Stimulated activated CD4-positive, alpha-beta T cell treated with anti-CD3 and anti-CD28 coated beads, Interleukin-15, amount 100 ng/mL, for 24 hours (primary cell): ENCODE measurements at regions not wholly inside any gene's neighbourhood (a gene's known extent, or its start where the extent isn't known, plus 50 kb on each side); places are given as distances from the start of the nearest gene placed in this dataset.
"Not testable (repeated sequence)": the region's sequence is repeated elsewhere in the genome, so short reads cannot be mapped to it uniquely, and the experiment has no call there.

Source experiments
- DNase-seq: peaks from one replicate; pipeline ENCODE4 v3.0.0-alpha.2; 2020

DNA sequence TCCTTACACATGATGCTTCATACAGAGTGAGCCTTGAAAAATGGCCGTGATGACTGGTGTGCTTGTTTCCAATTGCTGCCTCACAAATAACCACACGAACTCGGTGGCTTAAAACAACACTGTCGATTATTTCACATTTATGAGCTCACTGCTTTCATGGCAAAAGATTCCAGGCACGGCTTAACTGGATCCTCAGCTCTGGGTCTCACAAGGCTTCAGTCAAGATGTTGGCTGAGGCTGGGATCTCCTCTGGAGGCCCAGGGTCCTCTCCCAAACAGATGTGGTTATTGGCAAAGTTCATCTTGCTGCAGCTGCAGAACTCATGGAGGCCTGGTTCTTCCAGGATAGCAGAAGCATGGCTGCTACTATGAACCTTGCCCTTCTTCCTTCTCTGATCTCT lies 144.6 kb downstream of the TFAP2C start:
- no peak for DNase-seq

DNA sequence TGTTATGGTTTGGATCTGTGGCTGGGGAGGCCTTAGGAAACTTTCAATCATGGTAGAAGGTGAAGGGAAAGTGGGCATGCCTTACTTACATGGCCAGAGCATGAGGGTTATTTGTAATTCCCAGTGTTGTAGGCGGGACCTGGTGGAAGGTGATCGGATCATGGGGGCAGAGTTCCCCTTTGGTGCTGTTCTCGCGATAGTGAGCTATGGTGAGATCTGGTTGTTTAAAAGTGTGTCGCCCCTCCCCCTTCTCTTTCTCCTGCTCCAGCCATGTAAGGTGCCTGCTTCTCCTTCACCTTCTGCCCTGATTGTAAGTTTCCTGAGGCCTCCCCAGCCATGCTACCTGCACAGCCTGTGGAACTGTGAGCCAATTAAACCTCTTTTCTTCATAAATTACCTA lies 145.8 kb downstream of the TFAP2C start:
- DNase-seq: no peak

DNA sequence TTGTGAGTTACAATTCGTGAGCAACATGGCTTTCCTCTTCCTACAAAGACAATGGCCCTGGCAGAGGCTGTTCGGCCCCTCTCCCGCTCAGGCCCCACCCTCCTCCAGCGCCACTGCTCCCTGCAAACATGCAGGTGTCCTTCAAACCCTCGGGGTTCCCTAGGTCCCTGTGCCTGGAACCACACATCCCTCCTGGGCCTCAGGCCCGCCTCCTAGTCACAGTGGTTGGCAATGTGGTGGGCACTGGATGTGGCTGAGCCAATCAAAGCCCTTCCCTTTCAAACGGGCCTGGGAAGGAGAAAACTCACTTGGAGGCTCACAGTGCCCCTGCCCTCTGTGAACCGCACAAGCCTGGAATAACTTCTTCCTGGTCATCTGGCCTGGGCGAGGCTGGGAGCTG lies 147.2 kb downstream of the TFAP2C start:
- no peak for DNase-seq

DNA sequence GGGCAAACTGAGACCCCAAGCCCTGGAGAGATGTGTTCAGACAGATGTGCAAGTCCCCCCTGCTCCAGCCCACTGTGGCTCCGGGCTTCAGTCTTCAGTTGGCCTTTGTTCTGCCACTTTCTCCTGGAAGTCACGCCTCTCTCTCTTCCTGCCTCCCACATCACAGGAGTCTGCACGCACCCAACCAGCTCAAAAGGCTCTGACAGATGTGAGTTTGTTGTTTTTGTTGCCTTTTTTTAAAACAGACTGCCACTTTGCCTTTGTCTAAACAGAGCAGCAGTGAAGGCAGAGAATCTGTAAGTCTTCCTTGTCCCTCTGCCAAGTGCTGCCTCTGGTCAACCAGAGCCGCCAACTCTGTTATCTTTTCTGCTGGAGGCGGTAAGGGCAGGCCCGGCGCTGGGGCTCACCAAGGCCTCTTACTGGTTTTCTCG lies 149.7 kb downstream of the TFAP2C start:
- DNase-seq: no peak

DNA sequence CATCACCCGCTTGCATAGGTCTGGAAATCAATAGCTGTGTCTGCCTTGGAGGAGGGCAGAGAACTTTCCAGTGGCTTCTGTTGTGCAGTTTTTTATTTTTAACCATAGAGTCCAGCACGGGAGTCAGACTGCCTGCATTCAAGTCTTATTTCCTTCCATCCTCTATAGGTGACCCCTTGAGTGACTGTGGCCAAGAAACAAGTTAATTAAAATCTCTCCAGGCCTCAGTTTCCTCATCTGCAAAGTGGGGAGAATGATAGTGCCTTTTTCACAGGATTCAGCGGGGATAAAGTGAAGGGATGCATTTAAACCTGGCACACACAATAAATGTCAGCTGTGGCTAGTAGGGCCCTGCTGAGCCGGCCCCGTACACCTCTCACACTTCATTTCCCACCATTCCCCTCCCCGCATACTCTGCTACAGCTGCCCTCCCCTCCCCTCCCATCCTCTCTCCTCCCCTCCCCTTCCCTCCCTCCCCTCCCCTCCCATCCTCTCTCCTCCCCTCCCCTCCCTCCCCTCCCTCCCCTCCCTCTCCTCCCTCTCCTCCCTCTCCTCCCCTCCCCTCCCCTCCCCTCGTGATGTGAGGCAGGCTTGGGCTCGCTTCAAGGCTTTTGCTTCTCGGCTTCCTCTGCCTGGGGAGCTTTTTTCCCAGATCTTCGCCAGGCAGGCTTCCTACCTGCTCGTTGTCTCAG lies 150.5 kb downstream of the TFAP2C start:
- no peak for DNase-seq

DNA sequence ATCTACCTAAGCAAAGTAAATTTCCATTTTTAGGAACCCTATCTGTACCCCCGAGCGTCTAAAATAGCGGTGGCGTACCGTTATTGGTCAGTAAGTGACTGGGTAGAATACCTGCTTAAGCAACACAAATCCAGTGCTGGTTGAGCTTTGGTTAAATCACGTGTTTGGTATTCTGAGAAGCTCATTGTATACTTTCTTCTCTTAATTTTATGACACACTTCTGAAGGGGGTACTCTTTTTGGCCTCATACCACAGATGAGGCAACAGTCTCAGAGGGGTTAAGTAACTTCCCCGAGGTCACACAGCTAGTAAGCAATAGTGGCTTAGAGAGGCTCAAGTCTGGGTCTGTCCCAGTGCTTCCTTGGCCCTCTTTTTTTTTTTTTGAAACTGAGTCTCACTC lies 151.2 kb downstream of the TFAP2C start:
- DNase-seq: no peak

DNA sequence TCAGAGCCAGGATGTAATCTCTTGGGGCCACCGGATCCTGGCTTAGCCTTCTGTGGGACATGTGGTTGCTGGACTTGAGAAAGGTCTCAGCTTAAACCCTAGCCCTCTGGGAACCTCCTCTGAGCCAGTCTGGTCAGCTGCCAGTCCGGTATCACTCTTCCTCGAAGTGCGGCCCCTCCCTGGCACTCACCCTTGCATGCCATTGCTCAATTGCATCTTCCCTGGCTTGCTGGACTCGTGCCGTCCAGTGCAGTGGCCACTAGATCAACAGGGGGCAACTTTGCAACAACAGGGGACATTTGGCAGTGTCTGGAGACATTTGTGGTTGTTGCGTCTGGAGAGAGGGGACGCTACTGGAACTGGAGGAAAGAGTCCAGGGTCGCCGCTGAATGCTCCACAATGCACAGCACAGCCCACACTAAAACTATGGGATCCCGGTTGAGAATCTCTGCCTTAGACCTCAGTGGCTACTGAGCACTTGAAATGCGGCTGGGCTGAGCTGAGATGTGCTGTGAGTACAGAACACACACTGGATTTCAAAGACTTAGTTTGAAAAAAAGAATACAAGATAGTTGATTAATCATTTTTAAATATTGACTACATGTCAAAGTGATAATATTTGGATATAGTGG lies 152.1 kb downstream of the TFAP2C start:
- no peak for DNase-seq

DNA sequence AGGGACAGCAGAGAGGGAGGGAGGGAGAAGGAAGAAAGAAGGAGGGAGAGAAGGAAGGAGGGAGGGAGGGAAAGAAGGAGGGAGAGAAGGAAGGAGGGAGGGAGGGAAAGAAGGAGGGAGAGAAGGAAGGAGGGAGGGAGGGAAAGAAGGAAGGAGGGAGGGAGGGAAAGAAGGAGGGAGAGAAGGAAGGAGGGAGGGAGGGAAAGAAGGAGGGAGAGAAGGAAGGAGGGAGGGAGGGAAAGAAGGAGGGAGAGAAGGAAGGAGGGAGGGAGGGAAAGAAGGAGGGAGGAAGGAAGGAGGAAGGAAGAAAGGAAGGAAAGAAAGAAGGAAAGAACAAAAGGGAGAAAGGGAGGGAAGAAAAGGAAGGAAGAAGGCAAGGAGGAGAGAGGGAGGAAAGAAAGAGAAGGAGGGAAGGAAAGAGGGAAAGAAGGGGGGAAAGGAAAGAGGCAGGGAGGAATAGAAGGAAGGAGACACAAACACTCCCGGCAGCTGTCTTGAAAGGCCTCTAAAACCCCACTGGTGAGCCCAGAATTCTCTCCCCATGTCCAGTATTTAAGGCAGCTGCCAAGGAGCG lies 153.0 kb downstream of the TFAP2C start:
- DNase-seq: not testable (repeated sequence)

DNA sequence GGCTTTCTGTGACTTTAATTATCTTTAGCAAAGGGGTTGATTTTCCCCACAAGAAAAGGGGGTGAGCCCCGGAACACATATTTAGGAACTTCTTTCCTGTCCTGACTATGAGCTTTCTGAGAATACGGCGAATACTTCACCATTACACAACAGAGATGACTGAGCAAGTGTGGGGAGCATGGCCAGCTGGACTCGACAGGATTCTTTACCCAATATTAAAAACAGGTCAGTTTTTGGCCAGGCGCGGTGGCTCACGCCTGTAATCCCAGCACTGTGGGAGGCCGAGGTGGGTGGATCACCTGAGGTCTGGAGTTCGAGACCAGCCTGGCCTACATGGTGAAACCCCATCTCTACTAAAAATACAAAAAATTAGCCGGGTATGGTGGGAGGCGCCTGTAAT lies 153.7 kb downstream of the TFAP2C start:
- not testable (repeated sequence) for DNase-seq

DNA sequence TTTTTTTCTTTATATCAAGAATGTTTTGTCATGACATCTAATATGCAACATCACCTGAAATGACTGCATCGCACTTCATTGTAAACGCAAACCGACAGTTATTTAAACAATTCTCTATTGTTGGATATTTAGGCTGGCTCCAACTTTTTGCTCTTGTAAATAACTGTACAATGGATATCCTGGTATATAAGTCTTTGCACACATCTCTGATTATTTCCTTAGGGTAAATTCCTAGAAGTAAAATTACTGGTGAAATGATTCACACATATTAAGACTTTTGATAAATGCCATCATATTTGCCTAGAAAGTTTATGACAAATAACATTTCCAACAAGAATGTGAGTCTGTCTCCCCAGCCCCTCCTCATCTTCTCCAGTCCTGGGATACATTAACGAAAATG lies 154.7 kb downstream of the TFAP2C start:
- DNase-seq: no peak

DNA sequence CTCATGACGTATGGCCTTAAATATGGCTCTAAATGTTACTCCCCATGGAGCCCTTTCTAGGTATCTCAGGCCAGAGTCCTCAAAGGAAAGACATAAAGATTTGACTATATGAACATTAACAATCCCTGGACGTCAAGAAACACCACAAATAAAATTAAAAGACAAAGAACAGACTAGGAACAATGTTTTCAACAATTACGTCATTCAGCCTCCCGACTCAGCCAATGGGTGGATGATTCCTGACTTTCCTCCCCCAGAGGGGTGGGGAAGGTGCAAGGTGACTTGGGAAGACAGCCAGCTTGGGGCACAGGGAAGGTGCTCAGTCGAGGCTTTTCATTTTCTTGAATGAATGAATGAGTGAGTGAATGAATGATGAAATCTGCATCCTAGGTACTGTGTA lies 157.4 kb downstream of the TFAP2C start:
- no peak for DNase-seq

DNA sequence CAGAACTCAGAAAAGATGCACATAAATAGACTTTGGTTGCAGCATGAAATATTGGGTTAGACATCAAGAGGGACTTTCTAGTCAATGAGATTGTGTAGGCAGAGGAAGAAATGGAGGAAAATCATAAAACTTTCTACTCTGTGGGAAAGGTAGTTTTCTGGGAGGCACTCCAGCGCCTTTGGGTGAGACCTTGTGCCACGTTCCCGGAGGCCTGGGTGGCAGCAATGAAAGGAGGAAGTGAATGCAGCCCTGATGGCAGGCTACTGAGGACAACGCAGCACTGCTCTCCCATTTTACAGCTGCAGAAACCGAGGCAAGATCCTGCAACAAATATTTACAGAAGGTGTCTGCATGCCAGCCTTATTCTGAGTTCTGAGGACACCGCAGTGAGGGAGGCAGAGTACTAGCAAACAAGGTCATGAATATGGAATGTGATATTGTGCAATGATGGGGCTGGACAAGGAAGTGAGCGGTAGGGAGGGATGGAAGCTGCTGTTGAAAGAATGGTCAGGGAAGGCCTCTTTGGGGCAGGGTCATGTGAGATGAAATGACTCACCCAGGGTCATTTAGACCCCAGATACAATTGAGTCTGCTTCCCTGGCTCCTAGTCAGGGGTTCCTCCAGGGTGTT lies 159.1 kb downstream of the TFAP2C start:
- DNase-seq: no peak

DNA sequence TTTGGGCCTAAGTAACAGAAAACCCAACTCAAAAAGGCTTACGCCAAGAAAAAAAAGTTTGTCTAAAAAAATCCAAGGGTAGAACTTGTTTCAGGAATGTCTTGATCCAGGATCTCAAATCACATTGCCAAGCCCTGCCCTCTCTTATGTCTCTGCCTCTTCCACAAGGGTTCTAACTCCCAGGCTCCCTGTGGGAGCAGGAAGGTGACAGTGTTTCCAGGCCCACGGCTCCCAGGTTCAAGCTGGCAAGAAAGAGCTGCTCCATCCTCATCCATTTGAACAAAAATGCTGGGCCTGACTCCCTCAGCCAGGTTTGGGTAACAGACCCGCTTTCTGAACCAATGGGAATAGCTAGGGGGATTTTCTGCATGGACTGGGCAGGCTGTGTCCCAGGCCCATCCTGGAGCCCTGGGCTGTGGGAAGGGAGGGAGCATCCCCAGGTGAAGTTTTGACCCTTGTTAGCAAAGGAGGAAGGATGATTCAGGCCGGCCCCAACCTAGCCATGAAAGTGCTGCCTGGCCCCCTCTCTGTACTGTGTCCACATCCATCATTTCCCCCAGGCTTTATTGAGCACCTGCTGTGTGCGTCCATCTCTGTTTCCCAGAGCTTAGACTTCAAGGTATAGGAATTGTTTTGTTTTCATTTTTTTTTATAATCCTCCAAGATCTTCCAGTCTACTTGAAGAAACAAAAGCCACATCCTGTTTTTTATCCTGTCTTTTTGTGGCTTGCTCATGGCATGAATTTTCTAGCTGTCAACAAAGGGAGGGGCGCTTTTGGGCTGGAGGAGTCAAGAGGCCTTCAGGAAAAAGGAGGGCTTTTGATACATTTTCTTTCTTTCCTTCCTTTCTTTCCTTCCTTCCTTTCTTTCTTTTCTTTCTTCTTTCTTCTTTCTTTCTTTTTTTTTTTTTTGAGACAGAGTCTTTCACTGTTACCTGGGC lies 159.8 kb downstream of the TFAP2C start:
- no peak for DNase-seq

DNA sequence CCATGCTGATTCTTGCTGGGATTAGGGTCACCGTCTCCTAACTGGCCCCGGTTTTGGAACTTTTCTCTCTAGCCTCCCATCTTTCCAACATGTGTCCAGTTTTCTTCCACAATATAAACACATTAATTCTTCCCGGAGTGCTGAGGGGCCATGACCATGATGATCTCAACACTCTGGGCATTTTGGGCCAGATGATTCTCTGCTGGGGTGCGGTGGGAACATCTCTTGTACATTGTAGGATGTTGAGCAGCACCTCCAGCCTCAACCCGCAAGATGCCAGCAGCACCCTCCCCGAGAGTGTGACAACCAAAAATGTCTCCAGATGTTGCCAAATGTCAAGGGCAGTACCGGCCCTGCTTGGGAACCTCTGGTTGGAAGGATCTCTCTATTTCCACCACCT lies 164.8 kb downstream of the TFAP2C start:
- DNase-seq: no peak

DNA sequence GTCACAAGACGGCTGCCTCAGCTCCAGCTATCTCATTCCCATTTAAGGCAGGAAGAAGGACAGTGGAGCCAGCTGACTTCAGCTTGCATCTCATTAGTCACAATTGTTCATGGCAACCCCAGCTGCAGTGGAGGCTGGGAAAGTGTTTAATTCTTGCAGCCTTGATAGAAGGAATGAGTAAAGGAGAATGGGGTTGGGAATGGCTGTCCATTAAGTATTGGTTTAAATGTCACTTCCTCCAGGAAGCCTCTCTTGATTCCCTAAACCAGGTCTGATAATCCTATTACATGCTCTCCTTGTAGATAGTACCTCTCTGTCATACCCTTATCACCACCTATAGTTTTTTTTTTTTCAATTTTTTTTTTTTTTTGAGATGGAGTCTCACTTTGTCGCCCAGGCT lies 166.4 kb downstream of the TFAP2C start:
- no peak for DNase-seq

DNA sequence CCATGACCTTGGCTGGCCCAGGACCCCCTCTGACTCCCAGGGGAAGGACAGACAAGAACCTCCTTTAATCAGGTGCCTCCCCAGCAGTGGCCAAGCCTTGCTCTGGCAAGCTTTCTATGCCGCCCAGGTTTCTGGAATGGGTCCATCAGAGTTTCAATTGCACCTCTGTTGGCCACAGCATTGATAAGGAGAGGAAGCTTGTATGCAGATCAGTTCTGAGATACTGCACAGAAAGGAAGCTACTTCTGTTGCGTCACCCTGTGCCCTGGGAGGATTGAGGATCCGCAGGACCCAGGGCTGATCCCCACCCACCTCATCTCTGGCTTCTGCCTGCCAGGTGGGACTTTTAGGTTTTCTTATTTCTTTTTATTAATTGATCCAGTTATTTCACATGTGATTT lies 167.2 kb downstream of the TFAP2C start:
- DNase-seq: no peak

DNA sequence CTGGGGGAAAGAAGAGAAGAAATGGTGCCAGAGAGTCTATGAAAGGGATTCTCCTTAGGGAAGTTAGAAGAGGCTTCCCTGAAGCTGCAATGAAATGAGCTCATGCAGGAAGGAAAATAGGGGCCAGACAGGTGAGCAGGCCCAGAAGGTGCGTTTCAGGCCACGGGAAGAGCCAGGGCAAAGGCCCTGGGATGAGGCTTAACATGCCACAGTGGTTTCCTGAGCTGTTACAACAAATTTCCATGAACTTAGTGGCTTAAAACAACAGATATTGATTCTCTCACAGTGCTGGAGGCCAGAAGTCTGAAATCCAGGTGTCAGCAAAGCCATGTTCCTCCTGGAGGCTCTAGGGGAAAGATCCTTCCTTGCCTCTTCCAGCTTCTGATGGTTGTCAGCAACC lies 167.9 kb downstream of the TFAP2C start:
- DNase-seq: no peak

DNA sequence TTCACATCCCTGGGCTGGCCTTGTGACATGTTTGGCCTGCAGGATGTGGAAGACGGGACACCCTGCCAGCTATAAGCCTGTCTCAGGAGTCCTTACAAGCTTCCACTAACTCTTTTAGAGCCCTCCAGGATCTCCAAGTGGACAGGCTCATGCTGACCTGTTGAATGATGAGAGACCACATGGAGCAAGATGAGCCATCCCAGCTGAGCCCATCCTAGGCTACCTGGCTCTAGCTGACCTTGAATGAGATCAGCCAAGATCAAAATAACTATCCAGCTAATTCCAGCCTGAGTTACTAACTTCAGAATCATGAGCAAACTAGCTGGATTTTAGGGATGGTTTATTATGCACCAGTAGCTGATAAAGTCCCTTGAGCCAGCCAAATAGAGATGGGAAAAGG lies 169.5 kb downstream of the TFAP2C start:
- no peak for DNase-seq

DNA sequence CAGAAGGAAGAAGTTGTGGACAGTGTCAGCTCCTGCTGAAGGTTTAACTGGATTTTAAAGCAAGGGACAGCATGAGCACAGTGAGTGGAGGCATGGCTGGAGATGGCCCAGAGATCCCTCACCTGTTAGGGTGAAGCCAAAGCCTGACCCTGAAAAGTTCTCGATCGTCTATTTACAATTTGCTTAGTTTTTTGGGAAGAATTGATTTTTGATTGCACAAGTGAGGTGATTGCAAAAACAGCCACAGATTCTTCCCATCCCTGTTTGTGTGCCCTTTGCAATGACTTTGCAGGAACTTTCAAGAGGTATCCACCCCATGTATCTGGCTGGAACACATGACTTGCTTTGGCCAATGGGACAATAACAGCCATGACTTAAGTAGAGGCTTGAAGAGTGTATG lies 170.1 kb downstream of the TFAP2C start:
- DNase-seq: no peak

DNA sequence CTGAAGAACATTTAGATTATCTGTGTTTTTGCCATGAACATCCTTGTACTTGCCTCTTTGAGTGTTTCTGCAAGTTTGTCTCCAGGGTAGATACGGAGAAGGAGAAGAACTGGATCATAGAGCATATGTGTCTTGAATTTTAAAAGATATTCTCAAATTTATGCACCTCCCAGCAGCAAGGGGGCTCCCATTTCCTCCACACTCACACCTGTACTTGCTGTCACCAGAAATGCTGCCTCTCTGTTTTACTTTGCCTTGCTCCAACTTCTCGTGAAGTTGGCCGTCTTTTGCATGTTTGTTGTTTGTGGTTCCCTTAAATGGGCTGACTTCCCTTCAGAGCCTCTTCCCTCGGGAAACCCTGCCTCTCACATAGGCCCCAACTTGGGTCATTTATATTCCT lies 171.0 kb downstream of the TFAP2C start:
- no peak for DNase-seq

DNA sequence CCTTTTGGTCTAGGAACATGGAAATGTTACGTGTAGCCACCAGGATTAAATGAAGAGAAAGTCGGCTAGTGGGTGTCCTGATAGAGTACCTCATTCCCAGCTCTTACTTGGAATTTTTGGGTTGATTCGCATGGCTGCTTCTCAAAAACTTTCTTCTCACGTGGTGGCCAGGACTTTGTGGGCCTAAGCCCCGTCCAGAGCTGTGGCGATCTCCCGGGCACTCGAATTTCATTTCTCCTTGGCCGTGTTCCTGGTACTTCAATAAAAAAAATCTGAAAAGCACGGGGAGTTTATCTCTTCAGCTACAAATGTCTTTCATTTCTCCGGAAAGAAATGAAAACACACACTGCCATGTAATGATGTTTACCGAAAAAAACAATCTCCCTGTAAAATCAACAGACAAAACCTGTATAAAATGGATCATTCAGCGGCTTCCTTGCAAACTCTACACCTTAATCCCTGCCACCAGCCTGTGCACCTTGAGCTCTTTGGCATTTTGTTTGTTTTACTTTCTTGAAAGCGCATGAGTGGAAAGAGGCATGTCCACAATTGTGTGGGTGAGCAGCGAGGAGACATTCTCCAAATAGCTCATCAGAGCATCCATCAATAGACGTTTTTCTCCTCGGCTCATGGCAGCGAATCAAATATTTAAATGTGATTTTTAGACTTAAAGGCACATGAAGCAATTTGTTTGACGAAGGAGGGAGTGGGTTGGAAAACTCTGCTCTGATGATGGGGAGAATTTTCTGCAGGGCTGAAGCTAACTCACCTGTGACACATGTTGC lies 173.1 kb downstream of the TFAP2C start:
- DNase-seq: no peak

DNA sequence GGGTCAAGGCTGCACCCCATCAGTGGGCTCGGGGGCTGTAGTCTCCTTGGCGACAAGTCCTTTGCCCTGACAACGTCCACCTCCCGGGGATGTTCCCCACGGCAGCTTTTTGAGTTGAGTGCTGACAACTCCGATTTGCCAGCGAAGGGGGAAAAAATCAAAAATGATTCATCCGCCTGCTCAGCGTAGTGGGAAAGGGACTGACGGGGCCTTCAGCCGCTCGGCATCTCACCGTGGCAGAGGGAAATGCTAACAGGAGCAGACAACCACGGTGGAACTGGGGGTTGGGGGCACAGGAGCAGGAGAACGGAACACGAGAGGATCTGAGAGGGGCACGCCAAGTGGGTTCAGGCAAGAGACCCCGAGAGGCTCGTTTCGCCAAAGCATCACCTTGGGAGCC lies 173.7 kb downstream of the TFAP2C start:
- DNase-seq: no peak
